WERI-Rb-1 (cell line): ENCODE measurements at regions not wholly inside any gene's neighbourhood (a gene's known extent, or its start where the extent isn't known, plus 50 kb on each side); places are given as distances from the start of the nearest gene placed in this dataset.
"Not testable (repeated sequence)": the region's sequence is repeated elsewhere in the genome, so short reads cannot be mapped to it uniquely, and the experiment has no call there.

Experiments
- DNase-seq: peaks from one replicate; pipeline ENCODE4 v3.0.0-alpha.2; 2020
- H3K27ac ChIP-seq: fragments of 250-450 bp; sonication (Bioruptor Pico); 2 replicates; pipeline ENCODE4 v1.5.1; 2020; ENCODE audit warnings: mild to moderate bottlenecking, moderate library complexity
- H3K27me3 ChIP-seq: fragments of 250-450 bp; sonication (Bioruptor Pico); 2 replicates; pipeline ENCODE4 v1.5.1; 2021; ENCODE audit warnings: mild to moderate bottlenecking, low read depth, moderate library complexity; ENCODE audit not compliant: insufficient read depth, severe bottlenecking
- H3K36me3 ChIP-seq: fragments of 250-450 bp; sonication (Bioruptor Pico); 2 replicates; pipeline ENCODE4 v1.5.1; 2020; ENCODE audit warnings: mild to moderate bottlenecking, moderate library complexity
- H3K4me3 ChIP-seq: 2 replicates; pipeline ENCODE4 v1.5.1; 2011; ENCODE audit warnings: low read depth, mild to moderate bottlenecking, control low read depth, low read length
- H3K9me3 ChIP-seq: fragments of 250-450 bp; sonication (Bioruptor Pico); 2 replicates; pipeline ENCODE4 v1.5.1; 2021; ENCODE audit warnings: mild to moderate bottlenecking, moderate library complexity; ENCODE audit not compliant: severe bottlenecking
- TF ChIP-seq, protein P1 (sequence below): IDR thresholded peaks from 2 replicates; pipeline ENCODE4 v1.5.1; 2011; ENCODE audit warnings: low read depth, mild to moderate bottlenecking, control low read depth, inconsistent platforms, low read length

DNA sequence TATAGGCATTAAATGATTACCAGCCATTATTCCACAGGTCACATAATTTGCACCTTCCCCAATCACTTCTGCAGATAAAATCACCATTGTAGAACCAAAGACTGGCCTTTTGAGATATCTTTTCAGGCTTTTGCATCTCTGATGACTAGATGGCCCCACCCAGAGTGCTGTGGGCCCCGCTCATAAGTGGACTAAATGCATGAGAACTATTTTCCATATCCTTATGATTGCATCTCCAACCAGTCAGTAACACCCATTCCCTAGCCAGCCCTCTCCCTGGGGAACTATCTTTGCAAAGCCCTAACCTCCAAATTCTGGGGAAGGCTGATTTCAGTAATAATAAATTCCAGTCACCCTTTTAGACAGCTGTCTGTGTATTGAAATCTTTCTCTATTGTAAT, 53.5 kb upstream of the CDH9 start:
- TF ChIP-seq, protein P1, sequence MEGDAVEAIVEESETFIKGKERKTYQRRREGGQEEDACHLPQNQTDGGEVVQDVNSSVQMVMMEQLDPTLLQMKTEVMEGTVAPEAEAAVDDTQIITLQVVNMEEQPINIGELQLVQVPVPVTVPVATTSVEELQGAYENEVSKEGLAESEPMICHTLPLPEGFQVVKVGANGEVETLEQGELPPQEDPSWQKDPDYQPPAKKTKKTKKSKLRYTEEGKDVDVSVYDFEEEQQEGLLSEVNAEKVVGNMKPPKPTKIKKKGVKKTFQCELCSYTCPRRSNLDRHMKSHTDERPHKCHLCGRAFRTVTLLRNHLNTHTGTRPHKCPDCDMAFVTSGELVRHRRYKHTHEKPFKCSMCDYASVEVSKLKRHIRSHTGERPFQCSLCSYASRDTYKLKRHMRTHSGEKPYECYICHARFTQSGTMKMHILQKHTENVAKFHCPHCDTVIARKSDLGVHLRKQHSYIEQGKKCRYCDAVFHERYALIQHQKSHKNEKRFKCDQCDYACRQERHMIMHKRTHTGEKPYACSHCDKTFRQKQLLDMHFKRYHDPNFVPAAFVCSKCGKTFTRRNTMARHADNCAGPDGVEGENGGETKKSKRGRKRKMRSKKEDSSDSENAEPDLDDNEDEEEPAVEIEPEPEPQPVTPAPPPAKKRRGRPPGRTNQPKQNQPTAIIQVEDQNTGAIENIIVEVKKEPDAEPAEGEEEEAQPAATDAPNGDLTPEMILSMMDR = no peak
- H3K4me3 ChIP-seq = no peak overlapping the region
- no peak for DNase-seq
- H3K36me3 ChIP-seq = no peaks in the 10 kb centered on the region
- no peak overlapping the region for H3K27ac ChIP-seq
- no peaks in the 10 kb centered on the region for H3K27me3 ChIP-seq
- H3K9me3 ChIP-seq = no peaks in the 10 kb centered on the region

DNA sequence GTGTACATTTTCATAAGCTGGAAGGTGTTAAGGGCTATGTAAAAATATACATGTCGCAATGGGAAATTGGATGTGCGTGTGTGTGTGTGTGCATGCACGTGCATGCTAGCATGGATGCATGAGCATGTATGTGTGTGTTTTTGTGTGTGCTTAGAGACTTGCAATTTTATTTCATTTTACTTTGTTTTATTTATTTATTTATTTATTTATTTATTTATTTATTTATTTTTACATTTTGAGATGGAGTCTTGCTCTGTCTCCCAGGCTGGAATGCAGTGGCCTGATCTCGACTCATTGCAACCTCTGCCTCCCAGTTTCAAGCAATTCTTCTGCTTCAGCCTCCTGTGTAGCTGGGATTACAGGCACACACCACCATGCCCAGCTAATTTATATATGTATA, 50.4 kb upstream of the CDH9 start:
- DNase-seq, H3K36me3 ChIP-seq, H3K9me3 ChIP-seq, H3K4me3 ChIP-seq, H3K27ac ChIP-seq, H3K27me3 ChIP-seq: not testable (repeated sequence)
